ENCODE measurements at regions not wholly inside any gene's neighbourhood (a gene's known extent, or its start where the extent isn't known, plus 50 kb on each side); places are given as distances from the start of the nearest gene placed in this dataset.
A peak's percentile ranks its signal among the peaks of the same experiment; 100 is the strongest.

- no peak for DNase-seq
These were observed 287.7 kb upstream of the FOXQ1 start for GRCh38 chr6:1024161-1024560.

- no peak for DNase-seq
These were observed 288.7 kb upstream of the FOXQ1 start for GRCh38 chr6:1023229-1023628.

- DNase-seq: no peak
These were observed 289.2 kb upstream of the FOXQ1 start for GRCh38 chr6:1022719-1023118.

GRCh38 chr6:1020837-1021236 lies 291.1 kb upstream of the FOXQ1 start:
- DNase-seq: no peak

GRCh38 chr6:1020133-1020532 lies 291.8 kb upstream of the FOXQ1 start:
- no peak for DNase-seq

- no peak for DNase-seq
These were observed 293.9 kb upstream of the FOXQ1 start for GRCh38 chr6:1018041-1018440.

GRCh38 chr6:1016329-1017302 lies 295.3 kb upstream of the FOXQ1 start:
- DNase-seq: no peak

GRCh38 chr6:1015825-1016224 lies 296.1 kb upstream of the FOXQ1 start:
- DNase-seq: peak; percentile 3

GRCh38 chr6:1014431-1014807 lies 297.5 kb upstream of the FOXQ1 start:
- no peak for DNase-seq

GRCh38 chr6:1013656-1014430 lies 298.1 kb upstream of the FOXQ1 start:
- no peak for DNase-seq

GRCh38 chr6:1009103-1009502 lies 302.8 kb upstream of the FOXQ1 start:
- no peak for DNase-seq

- DNase-seq: no peak
These were observed 304.7 kb upstream of the FOXQ1 start for GRCh38 chr6:1007159-1007558.

- no peak for DNase-seq
These were observed 306.8 kb upstream of the FOXQ1 start for GRCh38 chr6:1004885-1005630.

- no peak for DNase-seq
These were observed 308.3 kb upstream of the FOXQ1 start for GRCh38 chr6:1003394-1004160.

GRCh38 chr6:1002989-1003388 lies 308.9 kb upstream of the FOXQ1 start:
- no peak for DNase-seq

- DNase-seq: no peak
These were observed 308.9 kb upstream of the EXOC2 start for GRCh38 chr6:1001655-1002349.

- no peak for DNase-seq
These were observed 306.6 kb upstream of the EXOC2 start for GRCh38 chr6:999552-999951.

GRCh38 chr6:998551-998950 lies 305.6 kb upstream of the EXOC2 start:
- no peak for DNase-seq

GRCh38 chr6:996271-996852 lies 303.4 kb upstream of the EXOC2 start:
- DNase-seq: no peak

GRCh38 chr6:991192-991591 lies 298.3 kb upstream of the EXOC2 start:
- no peak for DNase-seq

GRCh38 chr6:984031-984430 lies 291.1 kb upstream of the EXOC2 start:
- no peak for DNase-seq
